NCI-H128 (cell line): ENCODE measurements at regions not wholly inside any gene's neighbourhood (a gene's known extent, or its start where the extent isn't known, plus 50 kb on each side); places are given as distances from the start of the nearest gene placed in this dataset.

Source experiments
- DNase-seq: peaks from one replicate; lab custom pipeline; 2025; ENCODE audit not compliant: unreplicated experiment; lab: John Stamatoyannopoulos, UW

GRCh38 chr1:235011599-235012435 is 116.8 kb downstream of the TOMM20 start:
- no peak for DNase-seq

GRCh38 chr1:235011064-235011598 is 117.5 kb downstream of the TOMM20 start:
- DNase-seq, result no peak

GRCh38 chr1:235009561-235010306 is 118.9 kb downstream of the TOMM20 start:
- no peak for DNase-seq

- DNase-seq, result no peak
These were observed 119.6 kb downstream of the TOMM20 start for GRCh38 chr1:235009074-235009473.

GRCh38 chr1:235008239-235008638 is 120.4 kb downstream of the TOMM20 start:
- no peak for DNase-seq

- DNase-seq, result no peak
These were observed 121.8 kb downstream of the TOMM20 start for GRCh38 chr1:235006816-235007215.

- no peak for DNase-seq
These were observed 122.4 kb downstream of the TOMM20 start for GRCh38 chr1:235006132-235006721.

DNA sequence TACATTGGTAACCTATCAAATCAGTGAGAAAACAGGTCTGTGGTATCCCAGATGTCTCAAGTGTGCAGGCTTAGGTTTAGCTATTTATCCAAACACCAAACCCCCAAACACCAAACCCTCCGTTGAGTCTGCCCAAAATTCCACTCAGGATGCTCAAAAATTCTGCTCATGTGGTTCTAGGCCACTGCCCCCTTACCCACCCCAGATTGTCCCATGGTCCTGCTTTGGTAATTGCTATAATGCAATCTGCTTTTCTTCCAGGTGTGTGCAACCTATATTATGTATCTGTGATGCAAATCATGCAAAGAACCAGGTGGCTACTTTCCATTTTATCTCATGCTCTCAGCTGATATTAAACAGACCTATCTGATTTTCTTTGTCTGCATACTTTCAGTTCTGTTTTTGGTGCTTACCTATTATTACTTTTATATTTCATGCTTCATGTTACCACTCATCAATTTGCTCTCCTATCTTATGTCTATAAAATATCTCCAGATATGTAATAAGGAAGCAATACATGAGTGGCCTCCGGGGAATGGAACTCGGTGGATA is 123.7 kb downstream of the TOMM20 start:
- no peak for DNase-seq

DNA sequence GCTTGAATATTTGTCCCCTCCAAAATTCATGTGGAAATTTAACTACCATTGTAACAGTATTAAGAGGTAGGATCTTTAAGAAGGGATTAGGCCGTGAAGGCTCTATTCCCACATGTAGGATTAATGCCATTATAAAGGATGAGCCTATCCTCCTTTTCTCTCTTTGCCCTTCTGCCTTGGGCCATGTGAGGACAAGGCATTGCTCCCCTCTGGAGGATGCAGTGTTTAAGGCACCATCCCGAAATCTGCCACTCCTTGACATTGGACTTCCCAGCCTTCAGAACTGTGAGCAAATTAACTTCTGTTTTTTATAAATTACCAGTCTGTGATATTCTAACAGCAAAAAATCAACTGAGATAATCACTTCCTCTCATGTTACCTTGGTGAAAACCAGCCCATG is 124.4 kb downstream of the TOMM20 start:
- DNase-seq, result no peak

- no peak for DNase-seq
These were observed 125.8 kb downstream of the TOMM20 start for GRCh38 chr1:235002706-235003300.

- DNase-seq, result no peak
These were observed 129.1 kb downstream of the TOMM20 start for GRCh38 chr1:234999513-234999940.

GRCh38 chr1:234997896-234998741 is 130.5 kb downstream of the TOMM20 start:
- no peak for DNase-seq

DNA sequence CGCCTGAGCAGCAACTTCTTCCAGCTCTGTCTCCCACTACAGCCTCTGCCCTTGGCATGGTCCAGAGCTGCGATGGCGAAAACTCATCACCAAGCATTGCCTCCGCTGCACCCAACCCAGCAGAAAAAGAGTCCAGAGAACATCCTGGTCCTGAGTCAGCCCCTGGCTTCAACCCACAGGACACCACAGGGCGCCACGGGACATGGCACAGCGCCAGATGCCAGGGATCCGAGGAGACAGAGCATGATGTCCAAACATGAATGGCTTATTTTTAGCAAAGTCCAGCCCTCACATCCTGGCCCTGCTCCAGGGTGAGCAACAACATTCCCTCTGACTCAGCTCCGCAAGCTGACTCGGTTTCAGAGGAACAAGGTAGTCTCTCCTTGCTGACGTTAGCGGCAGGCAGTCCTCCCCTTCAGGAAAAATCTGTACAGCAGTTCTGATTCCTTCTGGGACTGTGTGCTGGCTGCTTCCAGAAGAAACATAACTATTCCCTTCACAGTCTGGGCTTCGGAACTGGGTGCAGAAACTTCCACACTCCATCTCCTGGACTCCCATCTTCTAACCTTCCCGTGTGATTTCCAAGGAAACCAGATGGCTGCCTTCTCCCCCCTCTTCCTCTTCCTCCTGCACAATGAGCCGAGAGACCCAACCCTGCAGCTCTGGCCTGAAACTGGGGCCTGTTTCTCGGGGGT is 131.3 kb downstream of the TOMM20 start:
- DNase-seq, result no peak

DNA sequence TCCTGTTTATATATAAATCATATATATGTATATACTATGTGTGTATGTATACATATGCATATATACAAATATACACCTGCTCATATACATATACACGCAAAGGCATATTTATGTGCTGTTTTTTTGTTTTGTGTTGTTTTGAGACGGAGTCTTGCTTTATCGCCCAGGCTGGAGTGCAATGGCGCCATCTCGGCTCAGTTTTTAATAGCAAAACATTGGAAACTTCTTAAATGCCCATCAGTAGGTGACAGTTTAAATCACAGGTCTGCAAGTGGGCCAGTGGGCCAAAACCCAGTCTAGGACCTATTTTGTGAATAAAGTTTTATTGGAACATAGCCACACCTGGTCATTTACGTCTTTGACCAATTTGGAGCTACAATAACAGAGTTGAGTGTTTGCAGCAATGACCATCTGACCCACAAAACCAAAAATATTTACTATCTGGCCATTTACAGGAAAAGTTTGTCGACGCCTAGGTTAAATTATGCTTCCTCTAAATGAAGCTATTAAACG is 132.3 kb downstream of the TOMM20 start:
- no peak for DNase-seq

DNA sequence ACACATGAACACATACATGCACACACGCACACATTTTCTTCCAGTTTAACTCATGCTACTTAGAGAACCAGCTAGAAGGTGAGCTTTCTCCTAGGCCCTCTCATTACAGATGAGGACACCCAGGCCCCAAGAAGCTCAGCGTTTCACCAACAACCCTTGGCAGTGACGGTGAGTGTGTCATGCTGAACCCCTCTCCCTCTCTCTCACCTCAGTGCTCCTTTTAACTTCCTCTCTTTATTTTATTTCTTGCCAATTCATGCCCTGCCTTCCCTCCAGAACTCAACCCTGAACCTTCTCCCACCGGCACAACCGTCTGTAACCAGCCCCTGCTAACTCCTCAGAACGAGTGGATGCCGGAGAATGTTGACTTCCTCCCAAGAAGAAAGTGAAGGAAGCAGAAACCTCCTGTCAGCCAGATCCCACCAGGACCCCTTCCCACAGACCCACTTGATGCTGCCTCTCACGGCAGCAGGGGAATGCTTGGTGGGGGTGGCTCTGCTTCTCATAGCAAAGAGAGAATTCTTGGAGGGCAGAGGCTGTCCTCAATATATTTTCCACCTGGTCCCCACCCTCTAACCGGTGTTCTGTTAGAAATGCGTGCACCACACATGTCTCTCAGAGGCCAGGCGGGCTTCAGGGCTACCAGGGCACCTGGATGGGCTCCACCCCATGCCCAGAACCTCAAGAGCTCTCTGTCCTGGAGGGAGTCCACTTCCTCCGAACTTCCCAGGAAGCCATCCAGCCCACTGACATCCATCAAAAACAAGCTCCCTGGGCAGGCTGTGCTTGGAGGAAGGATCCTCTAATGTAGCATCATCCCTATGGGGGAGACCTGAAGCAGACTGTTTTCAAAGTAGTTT is 134.0 kb downstream of the TOMM20 start:
- DNase-seq, result no peak

DNA sequence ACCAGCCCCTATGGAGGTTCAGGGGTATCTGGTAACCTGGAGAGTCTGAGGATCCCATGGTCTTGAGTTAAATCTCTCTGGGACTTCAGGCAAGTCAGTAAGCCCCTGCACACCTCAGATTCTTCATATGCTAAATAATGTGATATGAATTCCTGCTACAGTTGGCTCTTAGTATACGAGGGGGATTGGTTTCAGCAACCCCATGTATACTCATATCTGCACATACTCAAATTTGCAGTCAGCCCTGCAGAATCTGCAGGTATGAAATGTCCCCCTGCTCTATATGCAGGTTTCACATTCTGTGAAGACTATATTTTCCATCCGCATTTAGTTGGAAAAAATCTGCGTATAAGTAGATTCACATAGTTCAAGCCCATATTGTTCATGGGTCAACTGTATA is 136.6 kb downstream of the TOMM20 start:
- DNase-seq, result no peak

DNA sequence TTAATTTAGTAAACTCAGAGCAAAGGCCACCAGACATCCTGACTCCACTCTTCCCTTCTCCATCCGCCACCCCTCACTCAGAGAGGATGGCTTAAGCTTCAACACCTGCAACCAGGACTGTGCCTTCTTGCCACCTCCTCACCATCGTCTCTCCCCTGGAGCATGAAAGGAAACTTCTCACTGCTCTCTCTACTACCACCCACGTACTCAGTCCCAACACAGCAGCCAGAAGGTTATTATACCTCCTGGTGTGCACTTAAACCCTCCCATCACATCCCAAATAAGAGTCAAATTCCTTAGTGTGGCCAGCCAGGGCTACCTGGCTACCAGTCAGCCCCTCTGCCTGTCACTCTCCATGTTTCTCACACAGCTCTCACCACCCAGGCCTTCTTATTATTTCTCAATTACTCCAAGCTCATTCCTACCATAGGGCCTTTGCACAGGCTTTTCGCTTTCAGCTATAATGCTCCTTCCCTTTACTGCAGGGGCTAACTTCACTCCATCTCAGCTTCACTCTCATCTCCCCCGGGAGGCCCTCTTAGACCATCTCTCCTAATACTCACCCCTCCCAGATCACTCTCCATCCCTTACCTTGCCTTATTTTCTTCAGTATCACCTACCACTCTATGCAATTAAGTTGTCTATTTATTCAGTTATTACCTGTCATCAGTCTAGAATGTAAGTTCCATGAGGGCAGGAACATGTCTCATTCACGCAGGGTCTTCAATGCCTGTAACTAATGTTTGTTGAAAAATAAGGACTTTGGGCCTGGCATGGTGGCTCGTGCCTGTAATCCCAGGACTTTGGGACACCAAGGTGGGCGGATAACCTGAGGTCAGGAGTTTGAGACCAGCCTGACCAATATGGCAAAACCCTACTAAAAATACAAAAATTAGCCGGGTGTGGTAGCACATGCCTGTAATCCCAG is 137.5 kb downstream of the TOMM20 start:
- no peak for DNase-seq
